ENCODE measurements at regions not wholly inside any gene's neighbourhood (a gene's known extent, or its start where the extent isn't known, plus 50 kb on each side); places are given as distances from the start of the nearest gene placed in this dataset.
A peak's percentile ranks its signal among the peaks of the same experiment; 100 is the strongest.

GRCh38 chr1:218643926-218644325 lies 298.8 kb downstream of the TGFB2 start:
- Histone ChIP-seq H3K27ac (ENCODE audit: low read depth, low read length) (no peak overlapping the region), H3K4me3 (ENCODE audit: low read depth in 1 of 2, low read length in 2 of 2) (no peak overlapping the region), H3K27me3 (ENCODE audit: control insufficient read depth in 1 of 2, insufficient read depth in 2 of 2, low read length in 2 of 2) (no peaks in the 10 kb centered on the region), H3K9ac (ENCODE audit: low read length) (no peak overlapping the region), H3K36me3 (ENCODE audit: insufficient read depth, low read length) (no peaks in the 10 kb centered on the region), H3K4me1 (ENCODE audit: insufficient read depth, low read length) (no peaks in the 10 kb centered on the region), H3K9me3 (ENCODE audit: low read length) (no peaks in the 10 kb centered on the region)

- Histone ChIP-seq H3K27me3 (ENCODE audit: control insufficient read depth in 1 of 2, insufficient read depth in 2 of 2, low read length in 2 of 2) (no peaks in the 10 kb centered on the region), H3K4me1 (ENCODE audit: insufficient read depth, low read length) (no peaks in the 10 kb centered on the region), H3K36me3 (ENCODE audit: insufficient read depth, low read length) (no peaks in the 10 kb centered on the region), H3K9me3 (ENCODE audit: low read length) (no peaks in the 10 kb centered on the region), H3K27ac (ENCODE audit: low read depth, low read length) (no peak overlapping the region), H3K4me3 (ENCODE audit: low read depth in 1 of 2, low read length in 2 of 2) (no peak overlapping the region), H3K9ac (ENCODE audit: low read length) (no peak overlapping the region)
These were observed 301.2 kb downstream of the TGFB2 start for GRCh38 chr1:218646288-218646687.

GRCh38 chr1:218656301-218657037 lies 311.3 kb downstream of the TGFB2 start:
- Histone ChIP-seq H3K27me3 (ENCODE audit: control insufficient read depth in 1 of 2, insufficient read depth in 2 of 2, low read length in 2 of 2) (no peaks in the 10 kb centered on the region), H3K27ac (ENCODE audit: low read depth, low read length) (no peak overlapping the region), H3K4me3 (ENCODE audit: low read depth in 1 of 2, low read length in 2 of 2) (no peak overlapping the region), H3K9ac (ENCODE audit: low read length) (no peak overlapping the region), H3K9me3 (ENCODE audit: low read length) (no peaks in the 10 kb centered on the region), H3K36me3 (ENCODE audit: insufficient read depth, low read length) (no peaks in the 10 kb centered on the region), H3K4me1 (ENCODE audit: insufficient read depth, low read length) (no peaks in the 10 kb centered on the region)

- no peaks in the 10 kb centered on the region for H3K36me3 ChIP-seq (ENCODE audit: insufficient read depth, low read length)
- H3K4me1 ChIP-seq (ENCODE audit: insufficient read depth, low read length): no peaks in the 10 kb centered on the region
- H3K4me3 ChIP-seq (ENCODE audit: low read depth in 1 of 2, low read length in 2 of 2): no peak overlapping the region
- no peaks in the 10 kb centered on the region for H3K9me3 ChIP-seq (ENCODE audit: low read length)
- no peak overlapping the region for H3K9ac ChIP-seq (ENCODE audit: low read length)
- H3K27me3 ChIP-seq (ENCODE audit: control insufficient read depth in 1 of 2, insufficient read depth in 2 of 2, low read length in 2 of 2): no peaks in the 10 kb centered on the region
- no peak overlapping the region for H3K27ac ChIP-seq (ENCODE audit: low read depth, low read length)
These were observed 313.1 kb downstream of the TGFB2 start for GRCh38 chr1:218658269-218658668.

GRCh38 chr1:218658899-218659298 lies 313.8 kb downstream of the TGFB2 start:
- H3K4me1 ChIP-seq (ENCODE audit: insufficient read depth, low read length): no peaks in the 10 kb centered on the region

GRCh38 chr1:218659911-218660677 lies 315.0 kb downstream of the TGFB2 start:
- Histone ChIP-seq H3K27ac (ENCODE audit: low read depth, low read length) (no peak overlapping the region), H3K36me3 (ENCODE audit: insufficient read depth, low read length) (no peaks in the 10 kb centered on the region), H3K4me1 (ENCODE audit: insufficient read depth, low read length) (peaks cover 5% of the 10 kb centered on the region), H3K9ac (ENCODE audit: low read length) (no peak overlapping the region), H3K27me3 (ENCODE audit: control insufficient read depth in 1 of 2, insufficient read depth in 2 of 2, low read length in 2 of 2) (no peaks in the 10 kb centered on the region), H3K4me3 (ENCODE audit: low read depth in 1 of 2, low read length in 2 of 2) (no peak overlapping the region), H3K9me3 (ENCODE audit: low read length) (no peaks in the 10 kb centered on the region)

More at GRCh38 chr1:218658899-218659298, 313.8 kb downstream of the TGFB2 start:
- Histone ChIP-seq H3K9me3 (ENCODE audit: low read length) (no peaks in the 10 kb centered on the region), H3K27me3 (ENCODE audit: control insufficient read depth in 1 of 2, insufficient read depth in 2 of 2, low read length in 2 of 2) (no peaks in the 10 kb centered on the region), H3K36me3 (ENCODE audit: insufficient read depth, low read length) (no peaks in the 10 kb centered on the region), H3K9ac (ENCODE audit: low read length) (no peak overlapping the region), H3K4me3 (ENCODE audit: low read depth in 1 of 2, low read length in 2 of 2) (no peak overlapping the region), H3K27ac (ENCODE audit: low read depth, low read length) (no peak overlapping the region)

- Histone ChIP-seq H3K4me1 (ENCODE audit: insufficient read depth, low read length) (peaks cover 5% of the 10 kb centered on the region), H3K9ac (ENCODE audit: low read length) (no peak overlapping the region), H3K9me3 (ENCODE audit: low read length) (no peaks in the 10 kb centered on the region), H3K27ac (ENCODE audit: low read depth, low read length) (no peak overlapping the region), H3K36me3 (ENCODE audit: insufficient read depth, low read length) (no peaks in the 10 kb centered on the region), H3K4me3 (ENCODE audit: low read depth in 1 of 2, low read length in 2 of 2) (no peak overlapping the region), H3K27me3 (ENCODE audit: control insufficient read depth in 1 of 2, insufficient read depth in 2 of 2, low read length in 2 of 2) (no peaks in the 10 kb centered on the region)
These were observed 315.5 kb downstream of the TGFB2 start for GRCh38 chr1:218660678-218661053.

GRCh38 chr1:218661411-218661810 lies 316.3 kb downstream of the TGFB2 start:
- H3K9me3 ChIP-seq (ENCODE audit: low read length): no peaks in the 10 kb centered on the region
- no peaks in the 10 kb centered on the region for H3K36me3 ChIP-seq (ENCODE audit: insufficient read depth, low read length)
- no peak overlapping the region for H3K27ac ChIP-seq (ENCODE audit: low read depth, low read length)
- no peaks in the 10 kb centered on the region for H3K27me3 ChIP-seq (ENCODE audit: control insufficient read depth in 1 of 2, insufficient read depth in 2 of 2, low read length in 2 of 2)
- H3K9ac ChIP-seq (ENCODE audit: low read length): no peak overlapping the region
- H3K4me1 ChIP-seq (ENCODE audit: insufficient read depth, low read length): peaks cover 5% of the 10 kb centered on the region
- no peak overlapping the region for H3K4me3 ChIP-seq (ENCODE audit: low read depth in 1 of 2, low read length in 2 of 2)

GRCh38 chr1:218664385-218665170 lies 319.4 kb downstream of the TGFB2 start:
- Histone ChIP-seq H3K27me3 (ENCODE audit: control insufficient read depth in 1 of 2, insufficient read depth in 2 of 2, low read length in 2 of 2) (no peaks in the 10 kb centered on the region), H3K4me3 (ENCODE audit: low read depth in 1 of 2, low read length in 2 of 2) (no peak overlapping the region), H3K9me3 (ENCODE audit: low read length) (no peaks in the 10 kb centered on the region), H3K4me1 (ENCODE audit: insufficient read depth, low read length) (peaks cover 5% of the 10 kb centered on the region), H3K27ac (ENCODE audit: low read depth, low read length) (peak overlapping the region; percentile 44), H3K9ac (ENCODE audit: low read length) (no peak overlapping the region), H3K36me3 (ENCODE audit: insufficient read depth, low read length) (no peaks in the 10 kb centered on the region)

GRCh38 chr1:218665221-218665620 lies 320.1 kb downstream of the TGFB2 start:
- Histone ChIP-seq H3K4me3 (ENCODE audit: low read depth in 1 of 2, low read length in 2 of 2) (no peak overlapping the region), H3K27me3 (ENCODE audit: control insufficient read depth in 1 of 2, insufficient read depth in 2 of 2, low read length in 2 of 2) (no peaks in the 10 kb centered on the region), H3K4me1 (ENCODE audit: insufficient read depth, low read length) (peaks cover 5% of the 10 kb centered on the region), H3K9ac (ENCODE audit: low read length) (no peak overlapping the region), H3K27ac (ENCODE audit: low read depth, low read length) (peak overlapping the region; percentile 44), H3K36me3 (ENCODE audit: insufficient read depth, low read length) (no peaks in the 10 kb centered on the region), H3K9me3 (ENCODE audit: low read length) (no peaks in the 10 kb centered on the region)

GRCh38 chr1:218666263-218666662 lies 321.1 kb downstream of the TGFB2 start:
- peaks cover 5% of the 10 kb centered on the region for H3K4me1 ChIP-seq (ENCODE audit: insufficient read depth, low read length)
- no peak overlapping the region for H3K27ac ChIP-seq (ENCODE audit: low read depth, low read length)
- no peaks in the 10 kb centered on the region for H3K9me3 ChIP-seq (ENCODE audit: low read length)
- H3K9ac ChIP-seq (ENCODE audit: low read length): no peak overlapping the region
- H3K4me3 ChIP-seq (ENCODE audit: low read depth in 1 of 2, low read length in 2 of 2): no peak overlapping the region
- H3K36me3 ChIP-seq (ENCODE audit: insufficient read depth, low read length): no peaks in the 10 kb centered on the region
- no peaks in the 10 kb centered on the region for H3K27me3 ChIP-seq (ENCODE audit: control insufficient read depth in 1 of 2, insufficient read depth in 2 of 2, low read length in 2 of 2)
